OCI-LY1 (cell line): ENCODE measurements at regions not wholly inside any gene's neighbourhood (a gene's known extent, or its start where the extent isn't known, plus 50 kb on each side); places are given as distances from the start of the nearest gene placed in this dataset.
A peak's percentile ranks its signal among the peaks of the same experiment; 100 is the strongest.

Source experiments
- H2AFZ ChIP-seq: fragments of 200-600 bp; sonication (generic), shearing (Covaris generic); 2 replicates; pipeline ENCODE4 v1.6.0; 2014; ENCODE audit warnings: antibody characterized with exemption, mild to moderate bottlenecking, low read length
- H3F3A ChIP-seq: fragments of 200-600 bp; sonication (generic), shearing (Covaris generic); 2 replicates; pipeline ENCODE4 v1.6.0; 2014; ENCODE audit warnings: mild to moderate bottlenecking, antibody characterized with exemption, low read length, moderate library complexity; ENCODE audit not compliant: insufficient read depth
- H3K27ac ChIP-seq: fragments of 200-600 bp; sonication (generic); 2 replicates; pipeline ENCODE4 v1.5.1; 2014; ENCODE audit warnings: low read length, mixed run types, mild to moderate bottlenecking, low read depth; ENCODE audit not compliant: poor library complexity, severe bottlenecking
- H3K27me3 ChIP-seq: fragments of 200-600 bp; sonication (generic); 2 replicates; pipeline ENCODE4 v1.6.0; 2014; ENCODE audit warnings: antibody characterized with exemption, mild to moderate bottlenecking, low read length, moderate library complexity; ENCODE audit not compliant: insufficient read depth
- H3K36me3 ChIP-seq: fragments of 200-600 bp; sonication (generic); 2 replicates; pipeline ENCODE4 v1.6.1; 2014; ENCODE audit warnings: mild to moderate bottlenecking, antibody characterized with exemption, low read length, moderate library complexity, mixed read lengths; ENCODE audit not compliant: insufficient read depth
- H3K4me1 ChIP-seq: fragments of 200-600 bp; sonication (generic); 2 replicates; pipeline ENCODE4 v1.5.1; 2014; ENCODE audit warnings: mild to moderate bottlenecking, low read length, moderate library complexity; ENCODE audit not compliant: insufficient read depth, severe bottlenecking
- H3K4me2 ChIP-seq: fragments of 200-600 bp; sonication (generic), shearing (Covaris generic); 2 replicates; pipeline ENCODE4 v1.6.1; 2014; ENCODE audit warnings: low read length
- H3K4me3 ChIP-seq: fragments of 200-600 bp; sonication (generic); 2 replicates; pipeline ENCODE4 v1.5.1; 2014; ENCODE audit warnings: low read length, low read depth, mild to moderate bottlenecking, mixed read lengths; ENCODE audit not compliant: poor library complexity, severe bottlenecking
- H3K79me2 ChIP-seq: fragments of 200-600 bp; shearing (Covaris generic); 2 replicates; pipeline ENCODE4 v1.6.1; 2016; ENCODE audit warnings: mixed run types, low read length, mixed read lengths; ENCODE audit not compliant: insufficient read depth
- H3K9ac ChIP-seq: fragments of 200-600 bp; sonication (generic), shearing (Covaris generic); 2 replicates; pipeline ENCODE4 v1.6.1; 2014; ENCODE audit warnings: mild to moderate bottlenecking, low read length, mixed read lengths
- H3K9me2 ChIP-seq: fragments of 200-600 bp; sonication (generic), shearing (Covaris generic); 2 replicates; pipeline ENCODE4 v1.6.1; 2014; ENCODE audit warnings: low read depth, mild to moderate bottlenecking, low read length, mixed read lengths
- H3K9me3 ChIP-seq: fragments of 200-600 bp; shearing (Covaris generic); 2 replicates; pipeline ENCODE4 v1.6.1; 2014; ENCODE audit warnings: low read length, mixed read lengths
- H4K20me1 ChIP-seq: fragments of 200-600 bp; sonication (generic), shearing (Covaris generic); 2 replicates; pipeline ENCODE4 v1.6.0; 2016; ENCODE audit warnings: mild to moderate bottlenecking, low read length; ENCODE audit not compliant: insufficient read depth
- EZH2 ChIP-seq: fragments of 200-600 bp; sonication (generic), shearing (Covaris generic); IDR thresholded peaks from 2 replicates; pipeline ENCODE4 v1.8.0; 2017; ENCODE audit warnings: borderline replicate concordance, mixed run types, mild to moderate bottlenecking, antibody characterized with exemption, low read length, moderate library complexity, mixed read lengths
- TF ChIP-seq, protein P1 (sequence below): fragments of 200-600 bp; sonication (generic), shearing (Covaris generic); IDR thresholded peaks from 2 replicates; pipeline ENCODE4 v1.5.1; 2017; ENCODE audit warnings: mild to moderate bottlenecking, antibody characterized with exemption, low read length, moderate library complexity, mixed read lengths

DNA sequence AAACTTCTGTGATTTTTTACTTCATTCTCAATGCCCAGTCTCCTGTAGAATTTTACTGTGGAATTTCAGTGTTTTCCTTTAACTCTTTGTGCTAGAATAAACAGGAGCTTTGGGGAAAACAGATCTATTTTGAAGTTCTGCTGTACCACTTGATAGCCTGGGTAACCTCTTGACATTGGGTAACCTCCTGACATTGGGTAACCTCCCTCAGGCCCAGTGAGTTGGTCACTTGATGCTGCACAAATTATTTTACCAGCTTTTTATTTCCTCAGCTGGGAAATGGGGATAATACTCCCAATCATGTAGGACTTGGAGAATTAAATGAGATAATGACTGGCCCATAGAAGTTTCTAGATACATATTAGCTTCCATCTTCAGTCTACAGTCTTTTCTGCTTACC lies 137.3 kb upstream of the TOP1 start:
- Histone ChIP-seq H3F3A (no peaks in the 10 kb centered on the region), H3K9me2 (no peaks in the 10 kb centered on the region), H3K36me3 (no peaks in the 10 kb centered on the region), H3K4me2 (no peak overlapping the region), H3K9me3 (no peaks in the 10 kb centered on the region), H3K27ac (no peak overlapping the region), H3K27me3 (no peaks in the 10 kb centered on the region), H3K9ac (no peak overlapping the region), H3K79me2 (no peaks in the 10 kb centered on the region), H3K4me1 (peaks cover 34% of the 10 kb centered on the region), H2AFZ (no peak overlapping the region), H3K4me3 (no peak overlapping the region), H4K20me1 (no peaks in the 10 kb centered on the region)
- no peak for TF ChIP-seq EZH2
- TF ChIP-seq, protein P1, sequence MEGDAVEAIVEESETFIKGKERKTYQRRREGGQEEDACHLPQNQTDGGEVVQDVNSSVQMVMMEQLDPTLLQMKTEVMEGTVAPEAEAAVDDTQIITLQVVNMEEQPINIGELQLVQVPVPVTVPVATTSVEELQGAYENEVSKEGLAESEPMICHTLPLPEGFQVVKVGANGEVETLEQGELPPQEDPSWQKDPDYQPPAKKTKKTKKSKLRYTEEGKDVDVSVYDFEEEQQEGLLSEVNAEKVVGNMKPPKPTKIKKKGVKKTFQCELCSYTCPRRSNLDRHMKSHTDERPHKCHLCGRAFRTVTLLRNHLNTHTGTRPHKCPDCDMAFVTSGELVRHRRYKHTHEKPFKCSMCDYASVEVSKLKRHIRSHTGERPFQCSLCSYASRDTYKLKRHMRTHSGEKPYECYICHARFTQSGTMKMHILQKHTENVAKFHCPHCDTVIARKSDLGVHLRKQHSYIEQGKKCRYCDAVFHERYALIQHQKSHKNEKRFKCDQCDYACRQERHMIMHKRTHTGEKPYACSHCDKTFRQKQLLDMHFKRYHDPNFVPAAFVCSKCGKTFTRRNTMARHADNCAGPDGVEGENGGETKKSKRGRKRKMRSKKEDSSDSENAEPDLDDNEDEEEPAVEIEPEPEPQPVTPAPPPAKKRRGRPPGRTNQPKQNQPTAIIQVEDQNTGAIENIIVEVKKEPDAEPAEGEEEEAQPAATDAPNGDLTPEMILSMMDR, result no peak

DNA sequence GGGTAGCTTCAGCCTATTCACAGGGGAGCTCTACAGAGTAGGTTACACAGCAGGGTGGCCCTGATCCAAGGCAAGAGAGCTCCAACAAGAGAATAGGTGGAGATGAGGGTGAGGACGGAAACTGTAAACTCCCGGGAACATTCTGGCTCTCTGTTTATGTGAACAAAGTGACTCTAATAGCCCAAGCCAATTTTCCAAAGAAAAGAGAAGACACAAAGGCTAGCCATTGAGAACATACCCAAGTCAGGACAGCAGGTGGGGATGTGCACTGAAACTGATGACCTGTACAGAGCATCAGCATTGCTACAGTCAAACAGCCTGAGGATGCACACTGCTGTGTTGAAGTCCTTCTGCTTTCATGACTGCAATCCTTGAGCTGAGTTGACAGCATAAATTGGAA lies 136.0 kb upstream of the TOP1 start:
- no peaks in the 10 kb centered on the region for H3K9me3 ChIP-seq
- H3K27ac ChIP-seq, result peak overlapping the region; percentile 43
- no peak overlapping the region for H3K9ac ChIP-seq
- H3K27me3 ChIP-seq, result no peaks in the 10 kb centered on the region
- H2AFZ ChIP-seq, result no peak overlapping the region
- no peaks in the 10 kb centered on the region for H3K79me2 ChIP-seq
- H3K9me2 ChIP-seq, result no peaks in the 10 kb centered on the region
- H4K20me1 ChIP-seq, result no peaks in the 10 kb centered on the region
- H3F3A ChIP-seq, result no peaks in the 10 kb centered on the region
- no peak overlapping the region for H3K4me3 ChIP-seq
- no peak for TF ChIP-seq EZH2
- TF ChIP-seq, protein P1, result peak; percentile 80
- no peaks in the 10 kb centered on the region for H3K36me3 ChIP-seq
- peaks cover 47% of the 10 kb centered on the region for H3K4me1 ChIP-seq
- no peak overlapping the region; the same call in 1 of the 2 replicates for H3K4me2 ChIP-seq

DNA sequence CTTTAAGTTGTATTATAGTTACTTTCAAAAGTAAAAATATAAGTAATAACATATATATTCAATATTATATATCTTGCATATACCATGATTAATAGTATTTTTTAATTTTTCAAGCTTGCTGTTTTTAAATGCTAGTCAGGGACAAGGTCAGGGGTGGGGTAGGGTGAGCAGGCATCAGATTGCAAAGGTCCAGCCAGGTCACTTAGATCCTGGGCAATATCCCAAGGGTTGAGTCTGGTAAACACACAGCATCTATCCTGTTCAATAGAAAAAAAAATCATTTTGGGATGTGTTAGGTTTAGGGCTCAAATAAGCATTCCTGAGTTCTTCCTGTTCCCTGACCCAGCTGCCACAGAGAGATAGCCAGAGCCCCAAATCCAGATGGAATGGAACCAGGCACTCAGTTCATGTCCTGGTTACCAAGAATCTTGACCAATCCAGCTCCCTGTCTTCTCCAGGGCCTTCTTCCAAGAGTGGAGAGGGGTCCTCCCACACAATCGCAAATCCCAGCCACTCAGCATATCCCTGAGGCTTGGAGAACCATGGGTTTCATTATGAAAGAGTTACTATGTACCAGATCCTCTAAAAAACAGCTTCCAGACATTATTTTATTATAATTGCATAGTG lies 134.9 kb upstream of the TOP1 start:
- Histone ChIP-seq H3K9ac (no peak overlapping the region), H3K79me2 (no peaks in the 10 kb centered on the region)

More for the DNA sequence above, 134.9 kb upstream of the TOP1 start:
- no peak overlapping the region for H3K4me3 ChIP-seq
- TF ChIP-seq, protein P1, result no peak
- no peak for TF ChIP-seq EZH2
- H2AFZ ChIP-seq, result no peak overlapping the region
- no peaks in the 10 kb centered on the region for H3K27me3 ChIP-seq
- H3K9me2 ChIP-seq, result no peaks in the 10 kb centered on the region
- H4K20me1 ChIP-seq, result no peaks in the 10 kb centered on the region
- peaks cover 54% of the 10 kb centered on the region for H3K4me1 ChIP-seq
- H3K9me3 ChIP-seq, result no peaks in the 10 kb centered on the region
- no peak overlapping the region for H3K4me2 ChIP-seq
- H3K27ac ChIP-seq, result no peak overlapping the region
- no peaks in the 10 kb centered on the region for H3K36me3 ChIP-seq
- no peaks in the 10 kb centered on the region for H3F3A ChIP-seq
